ENCODE measurements at regions not wholly inside any gene's neighbourhood (a gene's known extent, or its start where the extent isn't known, plus 50 kb on each side); places are given as distances from the start of the nearest gene placed in this dataset.

- H3K14ac ChIP-seq (ENCODE audit: insufficient read length), result no peak overlapping the region
- no peak overlapping the region for H3K4ac ChIP-seq (replicated peaks; ENCODE audit: insufficient read length, low read depth, low read length)
- POLR2A ChIA-PET (ENCODE audit: partially characterized antibody), result no interaction called here
- H2AFZ ChIP-seq (ENCODE audit: low read length), result no peak overlapping the region
- no peak overlapping the region for H4K5ac ChIP-seq (ENCODE audit: insufficient read length, low read depth, low read length)
- no peaks in the 10 kb centered on the region; a peak in 1 of 7 replicates for H3K4me1 ChIP-seq (replicated peaks in 1 of 4; ENCODE audit: control insufficient read depth in 3 of 4, insufficient read depth in 4 of 4, low read length in 3 of 4)
- H2BK15ac ChIP-seq (ENCODE audit: low read length), result no peak overlapping the region
- H2AK5ac ChIP-seq (ENCODE audit: low read depth, low read length), result no peak overlapping the region
- no peaks in the 10 kb centered on the region for H3K27me3 ChIP-seq (replicated peaks in 1 of 4; ENCODE audit: control insufficient read depth in 3 of 4, extremely low read depth in 1 of 4, insufficient read depth in 3 of 4, low read length in 3 of 4)
- no peak for FAIRE-seq
- no peak overlapping the region for H3K4me3 ChIP-seq (ENCODE audit: extremely low read depth in 1 of 4, insufficient read depth in 2 of 4, low read depth in 3 of 4, low read length in 4 of 4)
- no peaks in the 10 kb centered on the region for H3K23me2 ChIP-seq (ENCODE audit: low read depth, low read length)
- no peaks in the 10 kb centered on the region for H3K79me2 ChIP-seq (ENCODE audit: control insufficient read depth in 1 of 2, insufficient read depth in 2 of 2, low read length in 2 of 2)
- H3K18ac ChIP-seq (ENCODE audit: extremely low read depth, low read length), result no peak overlapping the region
- H3K9me3 ChIP-seq (ENCODE audit: insufficient read depth in 2 of 2, low read depth in 1 of 2, low read length in 1 of 2), result no peaks in the 10 kb centered on the region
- no peak overlapping the region for H2BK120ac ChIP-seq (replicated peaks; ENCODE audit: low read depth, low read length)
- no peak overlapping the region for H3K9ac ChIP-seq (replicated peaks in 1 of 4; ENCODE audit: extremely low read depth in 1 of 4, low read depth in 3 of 4, low read length in 3 of 4)
- no peak overlapping the region for H2BK12ac ChIP-seq (ENCODE audit: low read depth, low read length)
- no peak overlapping the region for H3K4me2 ChIP-seq (ENCODE audit: insufficient read depth in 1 of 2, low read depth in 2 of 2, low read length in 2 of 2)
- CTCF ChIA-PET (ENCODE audit: partially characterized antibody), result interaction anchor here (1.1 kb wide), 1 partner anchor 20 kb away, joined by 3 read pairs; no protein-coding TSS in a partner anchor
- no peak overlapping the region for H2BK20ac ChIP-seq (ENCODE audit: low read length)
- no peak overlapping the region for H4K8ac ChIP-seq (ENCODE audit: extremely low read depth, insufficient read depth, low read length)
- no peaks in the 10 kb centered on the region for H3K36me3 ChIP-seq (ENCODE audit: control insufficient read depth in 2 of 4, insufficient read depth in 4 of 4, low read length in 3 of 4)
- no peak for DNase-seq (ENCODE audit: low read depth in 1 of 2, low spot score in 2 of 2)
- no peak overlapping the region for H3K56ac ChIP-seq (replicated peaks; ENCODE audit: insufficient read length, low read depth, low read length)
- no peak overlapping the region for H3K27ac ChIP-seq (ENCODE audit: low read depth, low read length)
- H3K23ac ChIP-seq (ENCODE audit: insufficient read length), result no peak overlapping the region
- 84% methylated on average over 2 of the region's 2 CpGs; no CpG with 5 or more reads in 1 of the 2 experiments for WGBS, 2 experiments (ENCODE audit: extremely low coverage in 1 of 2, insufficient coverage in 1 of 2, insufficient read length in 1 of 2, insufficient replicate concordance in 2 of 2, low coverage in 1 of 2, low lambda C conversion rate in 2 of 2, missing lambda C conversion rate in 1 of 2)
- no peaks in the 10 kb centered on the region for H3K79me1 ChIP-seq (ENCODE audit: low read depth, low read length)
- no peak overlapping the region for H4K91ac ChIP-seq (replicated peaks; ENCODE audit: insufficient read length, low read length)
- H4K20me1 ChIP-seq (replicated peaks in 1 of 2; ENCODE audit: control insufficient read depth in 1 of 2, insufficient read depth in 2 of 2, low read length in 2 of 2), result no peaks in the 10 kb centered on the region
- H2BK5ac ChIP-seq (ENCODE audit: low read depth, low read length), result no peak overlapping the region
- TF ChIP-seq BRCA1 (IDR thresholded peaks at IDR 0.05; ENCODE audit: low read depth, low read length), result no peak
- TF ChIP-seq GTF2F1 (IDR thresholded peaks at IDR 0.05; ENCODE audit: borderline replicate concordance, low read depth, low read length), result no peak
- no peak for TF ChIP-seq PHF8 (conservative IDR thresholded peaks at IDR 0.05; ENCODE audit: low read depth, low read length)
- TF ChIP-seq KDM4A (IDR thresholded peaks at IDR 0.05; ENCODE audit: low read depth, low read length, severe bottlenecking), result no peak
- TF ChIP-seq SUZ12 (IDR thresholded peaks at IDR 0.05; ENCODE audit: low read length), result no peak
- no peak for TF ChIP-seq TEAD4 (IDR thresholded peaks at IDR 0.05; ENCODE audit: low read depth, low read length)
- no peak for TF ChIP-seq SRF (IDR thresholded peaks at IDR 0.05; ENCODE audit: low read depth, low read length)
- no peak for TF ChIP-seq KDM5A (IDR thresholded peaks at IDR 0.05; ENCODE audit: low read length)
- no peak for TF ChIP-seq ATF3 (IDR thresholded peaks at IDR 0.05; ENCODE audit: insufficient read depth, low read depth, low read length)
- no peak for TF ChIP-seq CHD2 (IDR thresholded peaks at IDR 0.05; ENCODE audit: low read length)
- TF ChIP-seq ASH2L (IDR thresholded peaks at IDR 0.05; ENCODE audit: low read length), result no peak
- no peak for TF ChIP-seq TAF1 (IDR thresholded peaks at IDR 0.05; ENCODE audit: low read depth, low read length)
- TF ChIP-seq EP300 (IDR thresholded peaks at IDR 0.05; ENCODE audit: borderline replicate concordance in 1 of 2, low read depth in 2 of 2, low read length in 2 of 2), result no peak
Observed at GRCh38 chr3:102571720-102572384, 137.0 kb downstream of the ZPLD1 start.
